Colon (tissue), 2 donors: ENCODE measurements at regions not wholly inside any gene's neighbourhood (a gene's known extent, or its start where the extent isn't known, plus 50 kb on each side); places are given as distances from the start of the nearest gene placed in this dataset.

Source experiments
- FAIRE-seq: peaks from 2 replicates; lab custom pipeline; 2012; peaks lifted over from hg19 to GRCh38; lab: Jason Lieb, UNC
- donor health status: control.
- donor health status: control.

- FAIRE-seq, result no peak
Observed at GRCh38 chr5:125138266-125138665, 391.8 kb upstream of the ZNF608 start.

- no peak for FAIRE-seq
Observed at GRCh38 chr5:125139590-125139989, 393.2 kb upstream of the ZNF608 start.

- FAIRE-seq, result no peak
Observed at GRCh38 chr5:125140220-125140619, 393.8 kb upstream of the ZNF608 start.

GRCh38 chr5:125140855-125141254 is 394.4 kb upstream of the ZNF608 start:
- no peak for FAIRE-seq

GRCh38 chr5:125142458-125142857 is 396.0 kb upstream of the ZNF608 start:
- FAIRE-seq, result no peak

- FAIRE-seq, result no peak
Observed at GRCh38 chr5:125143011-125143410, 396.6 kb upstream of the ZNF608 start.

DNA sequence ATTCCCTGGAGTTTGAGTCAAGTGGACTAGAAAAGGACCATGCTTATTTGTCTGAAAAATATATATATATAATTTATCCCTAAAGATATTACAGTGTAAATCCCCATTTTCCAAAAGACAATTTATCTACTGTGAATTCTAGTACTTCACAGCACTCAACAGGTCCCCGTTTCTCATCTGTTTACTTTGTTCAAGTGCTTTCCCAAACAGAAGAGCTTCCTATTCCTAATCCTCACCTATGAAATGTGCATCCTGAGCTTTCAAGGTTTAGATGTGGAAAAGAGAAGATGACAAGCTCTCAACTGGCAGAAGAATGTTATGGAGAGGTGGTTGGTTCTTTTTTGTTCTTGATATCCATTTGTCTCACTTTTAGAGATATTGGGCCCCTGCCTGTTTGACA is 401.6 kb upstream of the ZNF608 start:
- no peak for FAIRE-seq

- no peak for FAIRE-seq
Observed at GRCh38 chr5:125148706-125149105, 402.3 kb upstream of the ZNF608 start.

DNA sequence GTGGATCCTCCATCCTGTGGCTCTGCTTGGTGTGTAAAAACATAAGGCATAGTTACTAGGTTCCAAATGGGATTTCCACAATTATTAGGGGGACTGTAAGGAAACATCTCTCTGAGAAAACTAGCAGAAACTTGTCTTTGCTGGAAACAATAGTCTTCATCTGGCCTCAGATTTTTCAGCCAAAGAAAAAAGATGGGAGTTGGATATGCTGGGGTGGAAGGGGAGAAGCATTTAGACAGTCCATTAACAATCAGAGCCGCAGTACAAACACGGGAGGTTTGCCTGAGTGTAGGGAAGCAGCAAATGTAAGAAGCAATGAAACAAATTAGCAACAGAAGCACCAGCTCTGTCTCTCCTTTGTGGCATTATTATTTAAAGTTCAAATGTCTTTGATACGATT is 402.7 kb upstream of the ZNF608 start:
- no peak for FAIRE-seq

GRCh38 chr5:125149527-125149926 is 403.1 kb upstream of the ZNF608 start:
- FAIRE-seq, result no peak

- FAIRE-seq, result no peak
Observed at GRCh38 chr5:125150041-125150669, 403.7 kb upstream of the ZNF608 start.

- no peak for FAIRE-seq
Observed at GRCh38 chr5:125151150-125151900, 404.9 kb upstream of the ZNF608 start.

DNA sequence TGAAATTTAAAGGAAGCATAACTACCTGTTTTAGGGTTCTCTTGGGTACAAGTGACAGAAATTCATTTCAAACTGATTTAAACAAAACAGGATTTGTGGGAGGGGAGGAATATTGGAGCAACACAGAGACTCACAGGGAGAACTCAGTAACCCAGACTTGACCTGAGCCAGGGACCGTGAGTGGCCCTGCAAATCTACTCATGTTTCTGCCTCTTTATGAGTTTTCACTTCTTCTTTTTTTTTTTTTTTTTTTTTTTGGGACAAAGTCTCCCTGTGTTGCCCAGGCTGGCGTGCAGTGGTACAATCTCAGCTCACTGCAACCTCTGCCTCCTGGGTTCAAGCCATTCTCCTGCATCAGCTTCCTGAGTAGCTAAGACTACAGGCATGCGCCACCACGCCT is 405.6 kb upstream of the ZNF608 start:
- FAIRE-seq, result no peak

DNA sequence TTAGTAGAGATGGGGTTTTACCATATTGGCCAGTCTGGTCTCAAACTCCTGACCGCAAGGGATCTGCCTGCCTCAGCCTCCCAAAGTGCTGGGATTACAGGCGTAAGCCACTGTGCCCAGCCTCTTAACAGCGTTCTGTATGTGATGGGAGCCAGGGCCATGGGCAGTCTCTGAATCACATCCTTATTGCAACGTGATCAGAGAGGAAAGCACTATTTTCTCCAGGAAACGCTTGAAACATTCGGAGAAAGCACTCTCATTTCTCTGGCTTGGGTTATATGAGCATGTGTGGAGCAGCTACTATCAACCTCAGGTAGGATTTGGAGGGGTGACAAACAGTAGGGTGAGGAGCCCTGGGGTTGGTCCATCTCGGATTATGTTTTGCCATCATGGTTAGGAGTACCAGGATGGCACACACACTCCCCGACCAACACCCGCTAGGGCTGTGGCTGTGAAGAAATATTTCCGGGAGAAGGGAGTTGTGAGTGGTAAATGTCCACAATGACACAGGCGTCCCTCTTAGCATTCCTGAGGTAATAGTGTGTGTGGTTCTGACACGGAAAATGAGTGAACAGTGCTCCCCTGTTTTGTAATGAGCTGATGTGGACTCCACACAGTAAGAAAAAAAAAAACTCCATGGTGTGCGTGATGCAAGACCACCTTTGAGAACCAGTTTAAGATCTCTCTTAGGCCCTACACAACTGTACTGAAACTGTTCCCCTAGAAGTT is 406.2 kb upstream of the ZNF608 start:
- FAIRE-seq, result no peak

GRCh38 chr5:125153231-125153630 is 406.8 kb upstream of the ZNF608 start:
- no peak for FAIRE-seq

GRCh38 chr5:125154301-125155110 is 408.1 kb upstream of the ZNF608 start:
- FAIRE-seq, result no peak

DNA sequence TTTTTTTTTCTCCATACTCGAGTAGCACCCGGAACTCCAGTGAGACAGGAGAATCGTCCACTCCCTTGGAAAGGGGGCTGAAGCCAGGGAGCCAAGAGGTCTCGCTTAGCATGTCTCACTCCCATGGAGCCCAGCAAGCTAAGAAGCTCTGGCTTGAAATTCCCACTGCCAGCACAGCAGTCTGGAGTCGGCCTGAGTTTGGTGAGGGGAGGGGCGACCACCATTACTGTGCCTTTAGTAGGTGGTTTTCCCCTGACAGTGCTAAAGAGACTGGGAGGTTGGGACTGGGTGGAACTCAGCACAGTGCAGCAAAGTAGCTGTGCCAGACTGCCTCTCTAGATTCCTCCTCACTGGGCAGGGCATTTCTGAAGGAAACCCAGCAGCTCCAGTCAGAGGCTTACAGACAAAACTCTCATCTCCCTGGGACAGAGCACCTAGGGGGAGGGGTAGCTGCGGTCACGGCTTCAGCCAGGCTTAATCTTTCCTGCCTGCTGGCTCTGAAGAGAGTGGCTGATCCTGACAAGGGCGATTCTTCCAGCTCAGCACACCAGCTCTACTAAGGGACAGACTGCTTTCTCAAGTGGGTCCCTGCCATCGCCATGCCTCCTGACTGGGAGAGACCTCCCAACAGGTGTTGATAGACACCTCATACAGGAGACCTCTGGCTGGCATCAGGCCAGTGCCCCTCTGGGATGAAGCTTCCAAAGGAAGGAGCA is 414.5 kb upstream of the ZNF608 start:
- FAIRE-seq, result no peak

DNA sequence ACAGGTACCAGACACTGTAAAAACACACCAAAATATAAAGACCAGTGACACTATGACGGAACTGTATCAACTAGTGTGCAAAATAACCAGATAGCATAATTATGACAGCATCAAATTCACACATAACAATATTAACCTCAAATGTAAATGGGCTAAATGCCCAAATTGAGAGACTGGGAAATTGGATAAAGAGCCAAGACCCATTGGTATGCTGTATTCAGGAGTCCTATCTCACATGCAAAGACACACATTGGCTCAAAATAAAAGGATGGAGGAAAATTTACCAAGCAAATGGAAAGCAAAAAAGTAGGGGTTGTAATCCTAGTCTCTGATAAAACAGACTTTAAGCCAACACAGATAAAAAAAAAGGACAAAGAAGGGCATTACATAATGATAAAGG is 416.3 kb upstream of the ZNF608 start:
- FAIRE-seq, result no peak

GRCh38 chr5:125169396-125169795 is 423.0 kb upstream of the ZNF608 start:
- no peak for FAIRE-seq

- FAIRE-seq, result no peak
Observed at GRCh38 chr5:125171641-125172040, 425.2 kb upstream of the ZNF608 start.

- no peak for FAIRE-seq
Observed at GRCh38 chr5:125175348-125176004, 429.0 kb upstream of the ZNF608 start.
